HG02970 (cell line): ENCODE measurements at regions not wholly inside any gene's neighbourhood (a gene's known extent, or its start where the extent isn't known, plus 50 kb on each side); places are given as distances from the start of the nearest gene placed in this dataset.
"Not testable (repeated sequence)": the region's sequence is repeated elsewhere in the genome, so short reads cannot be mapped to it uniquely, and the experiment has no call there.

Source experiments
- ATAC-seq: cut with Tn5 transposase; IDR thresholded peaks from one replicate; pipeline ENCODE4 v1.9.1; 2021; ENCODE audit warnings: mild to moderate bottlenecking, moderate library complexity, moderate number of reproducible peaks; ENCODE audit not compliant: unreplicated experiment, low FRiP score

GRCh38 chr6:9178071-9178470, 742.7 kb upstream of the SLC35B3 start:
- ATAC-seq: no peak

GRCh38 chr6:9173229-9173628, 737.9 kb upstream of the SLC35B3 start:
- ATAC-seq: no peak

GRCh38 chr6:9172096-9172495, 736.8 kb upstream of the SLC35B3 start:
- no peak for ATAC-seq

- ATAC-seq: no peak
Observed at GRCh38 chr6:9168669-9169068, 733.3 kb upstream of the SLC35B3 start.

GRCh38 chr6:9161731-9162130, 726.4 kb upstream of the SLC35B3 start:
- no peak for ATAC-seq

GRCh38 chr6:9159051-9159450, 723.7 kb upstream of the SLC35B3 start:
- no peak for ATAC-seq

GRCh38 chr6:9155836-9156235, 720.5 kb upstream of the SLC35B3 start:
- no peak for ATAC-seq

GRCh38 chr6:9143140-9143539, 707.8 kb upstream of the SLC35B3 start:
- no peak for ATAC-seq

GRCh38 chr6:9140951-9141460, 705.7 kb upstream of the SLC35B3 start:
- ATAC-seq: no peak

- ATAC-seq: no peak
Observed at GRCh38 chr6:9140172-9140571, 704.8 kb upstream of the SLC35B3 start.

GRCh38 chr6:9139746-9140145, 704.4 kb upstream of the SLC35B3 start:
- ATAC-seq: no peak

GRCh38 chr6:9138936-9139335, 703.6 kb upstream of the SLC35B3 start:
- no peak for ATAC-seq

- ATAC-seq: no peak
Observed at GRCh38 chr6:9136141-9136822, 700.9 kb upstream of the SLC35B3 start.

- ATAC-seq: no peak
Observed at GRCh38 chr6:9131616-9132015, 696.3 kb upstream of the SLC35B3 start.

- no peak for ATAC-seq
Observed at GRCh38 chr6:9131201-9131600, 695.9 kb upstream of the SLC35B3 start.

- ATAC-seq: no peak
Observed at GRCh38 chr6:9128970-9129369, 693.6 kb upstream of the SLC35B3 start.

- no peak for ATAC-seq
Observed at GRCh38 chr6:9126878-9127560, 691.7 kb upstream of the SLC35B3 start.

- ATAC-seq: not testable (repeated sequence)
Observed at GRCh38 chr6:9126034-9126433, 690.7 kb upstream of the SLC35B3 start.

- no peak for ATAC-seq
Observed at GRCh38 chr6:9121549-9121948, 686.2 kb upstream of the SLC35B3 start.

- ATAC-seq: no peak
Observed at GRCh38 chr6:9116026-9116425, 680.7 kb upstream of the SLC35B3 start.

GRCh38 chr6:9112544-9112943, 677.2 kb upstream of the SLC35B3 start:
- no peak for ATAC-seq
